Neural crest cell (in vitro differentiated cells): ENCODE measurements at regions not wholly inside any gene's neighbourhood (a gene's known extent, or its start where the extent isn't known, plus 50 kb on each side); places are given as distances from the start of the nearest gene placed in this dataset.

Experiments
- DNase-seq: peaks from one replicate; pipeline ENCODE4 v3.0.0; 2021; ENCODE audit warnings: low read depth, mixed read lengths, low spot score
- H3K27ac Mint-ChIP-seq: one replicate; pipeline ENCODE4 v1.8.0; 2021; ENCODE audit warnings: mild to moderate bottlenecking, mixed read lengths; ENCODE audit not compliant: unreplicated experiment
- H3K27me3 Mint-ChIP-seq: 2 replicates; pipeline ENCODE4 v1.8.0; 2021; ENCODE audit warnings: low read depth, mild to moderate bottlenecking, mixed read lengths
- H3K36me3 Mint-ChIP-seq: 2 replicates; pipeline ENCODE4 v1.8.0; 2021; ENCODE audit warnings: low read depth, mild to moderate bottlenecking, mixed read lengths
- H3K4me1 Mint-ChIP-seq: 2 replicates; pipeline ENCODE4 v1.8.0; 2021; ENCODE audit warnings: mixed read lengths
- H3K4me3 Mint-ChIP-seq: one replicate; pipeline ENCODE4 v1.8.0; 2021; ENCODE audit warnings: mild to moderate bottlenecking, mixed read lengths
- H3K9me3 Mint-ChIP-seq: 2 replicates; pipeline ENCODE4 v1.8.0; 2021; ENCODE audit warnings: mixed read lengths
- TF ChIP-seq, protein P1 (sequence below): fragments of 200-600 bp; sonication (generic); conservative IDR thresholded peaks from 2 replicates; pipeline ENCODE4 v1.5.0; 2021; ENCODE audit warnings: antibody characterized with exemption, mild to moderate bottlenecking

DNA sequence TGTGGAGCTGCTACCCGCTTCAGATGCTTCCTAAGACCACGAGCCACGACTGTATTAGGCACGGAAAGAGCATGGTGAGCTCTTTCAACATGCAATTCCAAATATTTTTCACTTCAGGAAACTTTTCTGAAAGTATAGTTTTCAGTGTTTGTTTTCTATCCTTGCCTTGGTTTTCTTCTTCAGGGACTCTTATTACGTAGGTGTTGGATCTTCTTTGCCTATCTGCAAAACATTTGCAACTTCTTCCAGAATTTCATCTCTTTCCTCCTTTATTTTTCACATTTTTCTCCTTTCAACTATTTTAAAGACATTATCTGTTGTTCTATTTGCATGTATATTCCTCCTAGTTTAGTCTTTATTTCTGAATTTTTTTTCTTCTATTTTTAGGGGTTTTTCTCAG is 148.9 kb upstream of the LSM14A start:
- Mint-ChIP-seq H3K4me3 (no peak overlapping the region), H3K9me3 (peaks cover 10% of the 10 kb centered on the region), H3K36me3 (peaks cover 6% of the 10 kb centered on the region), H3K27me3 (peaks cover 40% of the 10 kb centered on the region), H3K4me1 (no peaks in the 10 kb centered on the region), H3K27ac (no peak overlapping the region)
- TF ChIP-seq, protein P1, sequence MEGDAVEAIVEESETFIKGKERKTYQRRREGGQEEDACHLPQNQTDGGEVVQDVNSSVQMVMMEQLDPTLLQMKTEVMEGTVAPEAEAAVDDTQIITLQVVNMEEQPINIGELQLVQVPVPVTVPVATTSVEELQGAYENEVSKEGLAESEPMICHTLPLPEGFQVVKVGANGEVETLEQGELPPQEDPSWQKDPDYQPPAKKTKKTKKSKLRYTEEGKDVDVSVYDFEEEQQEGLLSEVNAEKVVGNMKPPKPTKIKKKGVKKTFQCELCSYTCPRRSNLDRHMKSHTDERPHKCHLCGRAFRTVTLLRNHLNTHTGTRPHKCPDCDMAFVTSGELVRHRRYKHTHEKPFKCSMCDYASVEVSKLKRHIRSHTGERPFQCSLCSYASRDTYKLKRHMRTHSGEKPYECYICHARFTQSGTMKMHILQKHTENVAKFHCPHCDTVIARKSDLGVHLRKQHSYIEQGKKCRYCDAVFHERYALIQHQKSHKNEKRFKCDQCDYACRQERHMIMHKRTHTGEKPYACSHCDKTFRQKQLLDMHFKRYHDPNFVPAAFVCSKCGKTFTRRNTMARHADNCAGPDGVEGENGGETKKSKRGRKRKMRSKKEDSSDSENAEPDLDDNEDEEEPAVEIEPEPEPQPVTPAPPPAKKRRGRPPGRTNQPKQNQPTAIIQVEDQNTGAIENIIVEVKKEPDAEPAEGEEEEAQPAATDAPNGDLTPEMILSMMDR: no peak
- no peak for DNase-seq

DNA sequence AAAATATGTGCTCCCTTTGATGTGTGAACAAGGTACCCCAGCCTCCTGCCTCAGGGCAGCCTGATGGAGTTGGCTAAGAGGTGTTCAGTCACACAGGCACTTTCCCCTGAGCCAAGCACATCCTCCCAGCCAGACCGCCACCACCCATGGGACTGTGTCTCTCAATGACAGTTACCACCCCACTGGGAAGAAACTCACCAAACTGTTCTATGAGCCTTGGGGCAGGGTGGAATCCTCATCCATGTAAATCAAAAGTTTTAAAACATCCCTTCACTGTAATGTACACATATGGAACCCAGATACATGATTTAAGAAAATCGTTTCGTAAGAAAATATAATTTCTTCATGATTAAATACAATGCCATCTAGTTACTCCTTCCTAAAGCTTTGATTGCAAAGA is 138.4 kb upstream of the LSM14A start:
- H3K4me3 Mint-ChIP-seq: no peak overlapping the region
- peaks cover 26% of the 10 kb centered on the region for H3K27me3 Mint-ChIP-seq
- no peak overlapping the region for H3K27ac Mint-ChIP-seq
- H3K36me3 Mint-ChIP-seq: no peaks in the 10 kb centered on the region
- H3K4me1 Mint-ChIP-seq: no peaks in the 10 kb centered on the region
- TF ChIP-seq, protein P1: no peak
- peaks cover 4% of the 10 kb centered on the region for H3K9me3 Mint-ChIP-seq
- DNase-seq: no peak

DNA sequence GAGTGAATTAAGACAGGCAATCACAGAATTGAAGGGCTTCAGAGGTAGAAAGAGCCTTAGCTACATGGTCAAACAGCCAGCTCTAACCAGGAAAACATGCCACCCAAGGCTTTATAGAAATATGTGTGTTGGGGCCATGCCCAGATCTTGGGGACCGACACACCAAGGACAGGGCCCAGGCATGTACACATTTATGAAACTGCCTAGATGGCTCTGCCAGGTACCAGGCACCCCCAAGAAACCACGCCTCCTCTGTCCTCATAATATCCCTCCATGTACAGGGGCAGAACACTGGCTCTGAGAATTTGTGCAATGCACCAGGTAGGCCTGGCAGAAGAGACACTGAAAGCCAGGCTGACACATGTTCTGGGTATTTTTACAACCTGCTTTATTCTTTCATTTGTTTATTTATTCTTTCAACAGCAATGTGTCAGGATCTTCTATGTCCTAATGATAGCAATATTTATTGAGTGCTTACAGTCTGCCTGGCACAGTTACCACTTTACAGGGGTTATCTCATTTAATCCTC is 137.9 kb upstream of the LSM14A start:
- Mint-ChIP-seq H3K27me3 (peaks cover 26% of the 10 kb centered on the region), H3K4me1 (no peaks in the 10 kb centered on the region), H3K27ac (no peak overlapping the region), H3K4me3 (no peak overlapping the region), H3K36me3 (no peaks in the 10 kb centered on the region), H3K9me3 (peaks cover 4% of the 10 kb centered on the region)
- no peak for DNase-seq
- TF ChIP-seq, protein P1: no peak

GRCh38 chr19:34041925-34042521 is 130.3 kb upstream of the LSM14A start:
- DNase-seq: peak; percentile 74
- Mint-ChIP-seq H3K27ac (no peak overlapping the region), H3K27me3 (peaks cover 1% of the 10 kb centered on the region), H3K4me3 (no peak overlapping the region), H3K9me3 (peaks cover under 1% of the 10 kb centered on the region), H3K36me3 (no peaks in the 10 kb centered on the region), H3K4me1 (no peaks in the 10 kb centered on the region)
- TF ChIP-seq, protein P1: peak; percentile 77

DNA sequence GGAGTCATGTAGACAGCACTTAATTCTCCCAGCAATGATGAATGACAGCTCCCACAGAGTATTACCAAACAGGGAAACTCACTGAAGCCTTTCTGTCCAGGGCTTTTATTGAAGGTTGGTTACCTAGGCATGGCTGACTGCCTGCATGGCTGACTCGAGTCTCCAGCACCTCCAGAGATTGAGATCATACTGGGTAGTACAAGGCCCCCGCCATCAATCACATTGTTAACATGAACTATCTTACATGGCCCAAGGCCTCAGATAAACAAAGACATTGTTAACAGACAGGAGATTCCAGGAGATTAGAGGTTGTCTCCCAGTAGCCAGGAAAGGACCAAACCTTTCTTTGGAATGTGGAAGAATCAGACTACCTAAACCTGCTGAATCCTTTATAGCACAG is 128.3 kb upstream of the LSM14A start:
- no peak overlapping the region for H3K4me3 Mint-ChIP-seq
- no peaks in the 10 kb centered on the region for H3K4me1 Mint-ChIP-seq
- H3K27ac Mint-ChIP-seq: no peak overlapping the region
- no peaks in the 10 kb centered on the region for H3K27me3 Mint-ChIP-seq
- no peaks in the 10 kb centered on the region for H3K9me3 Mint-ChIP-seq
- DNase-seq: no peak
- TF ChIP-seq, protein P1: no peak
- H3K36me3 Mint-ChIP-seq: no peaks in the 10 kb centered on the region
